H1 (cell line): ENCODE measurements at regions not wholly inside any gene's neighbourhood (a gene's known extent, or its start where the extent isn't known, plus 50 kb on each side); places are given as distances from the start of the nearest gene placed in this dataset.

Experiments used
- CTBP2 ChIP-seq: IDR thresholded peaks from 2 replicates; pipeline ENCODE4 v1.7.0; 2011; ENCODE audit warnings: borderline replicate concordance, mild to moderate bottlenecking, moderate library complexity, mixed read lengths, low read length; ENCODE audit not compliant: insufficient read depth, insufficient read length

- TF ChIP-seq CTBP2: no peak
These were observed 635.0 kb downstream of the DCDC2C start (continued) for GRCh38 chr2:4338345-4338744.
